DND-41 (cell line): ENCODE measurements at regions not wholly inside any gene's neighbourhood (a gene's known extent, or its start where the extent isn't known, plus 50 kb on each side); places are given as distances from the start of the nearest gene placed in this dataset.

ENCODE experiments used
- ATAC-seq: fragments of 200-7000 bp; cut with Tn5 transposase; 3 replicates; pipeline ENCODE4 v1.9.1; 2021; ENCODE audit warnings: low read depth; ENCODE audit not compliant: insufficient read depth
- DNase-seq: peaks from one replicate; pipeline ENCODE4 v3.0.0-alpha.2; 2020
- H2AFZ ChIP-seq: 2 replicates; pipeline ENCODE4 v1.6.0; 2012; ENCODE audit warnings: low read depth, low read length
- H3K27ac ChIP-seq: 2 replicates; pipeline ENCODE4 v1.5.1; 2012; ENCODE audit warnings: low read length, inconsistent platforms
- H3K27me3 ChIP-seq: fragments of 200-600 bp; sonication (generic); 2 replicates; pipeline ENCODE4 v1.6.0; 2012; ENCODE audit warnings: low read length, mild to moderate bottlenecking, inconsistent platforms; ENCODE audit not compliant: insufficient read depth, poor library complexity
- H3K36me3 ChIP-seq: 2 replicates; pipeline ENCODE4 v1.5.1; 2012; ENCODE audit warnings: low read length, inconsistent platforms; ENCODE audit not compliant: insufficient read depth
- H3K4me1 ChIP-seq: 2 replicates; pipeline ENCODE4 v1.5.1; 2012; ENCODE audit warnings: mild to moderate bottlenecking, low read length; ENCODE audit not compliant: insufficient read depth
- H3K4me2 ChIP-seq: 2 replicates; pipeline ENCODE4 v1.6.0; 2012; ENCODE audit warnings: mild to moderate bottlenecking, moderate library complexity, low read length, inconsistent platforms; ENCODE audit not compliant: insufficient read depth
- H3K4me3 ChIP-seq, 2 experiments: fragments of 200-600 bp in 1 of 2; shearing (Covaris generic) in 1 of 2; 2 replicates each; pipeline ENCODE4 v1.5.1; 2012 to 2016; ENCODE audit warnings: inconsistent platforms in 2 of 2, low read length in 2 of 2, mild to moderate bottlenecking in 2 of 2, low read depth in 1 of 2, moderate library complexity in 1 of 2
- H3K79me2 ChIP-seq: 2 replicates; pipeline ENCODE4 v1.6.0; 2012; ENCODE audit warnings: low read length, inconsistent platforms; ENCODE audit not compliant: insufficient read depth
- H3K9ac ChIP-seq: 2 replicates; pipeline ENCODE4 v1.6.0; 2012; ENCODE audit warnings: low read depth, mild to moderate bottlenecking, inconsistent platforms, low read length, moderate library complexity
- H3K9me3 ChIP-seq: 2 replicates; pipeline ENCODE4 v1.5.1; 2012; ENCODE audit warnings: low read length, moderate library complexity, mild to moderate bottlenecking, inconsistent platforms; ENCODE audit not compliant: insufficient read depth, severe bottlenecking
- H4K20me1 ChIP-seq: 2 replicates; pipeline ENCODE4 v1.6.0; 2012; ENCODE audit warnings: low read length; ENCODE audit not compliant: insufficient read depth
- EZH2 ChIP-seq: IDR thresholded peaks from 3 replicates; pipeline ENCODE4 v1.6.1; 2012; ENCODE audit warnings: borderline replicate concordance, low read depth, mild to moderate bottlenecking, moderate library complexity, low read length, inconsistent platforms; ENCODE audit not compliant: severe bottlenecking
- TF ChIP-seq, protein P1 (sequence below): IDR thresholded peaks from 2 replicates; pipeline ENCODE4 v1.5.1; 2012; ENCODE audit warnings: borderline replicate concordance, low read length, moderate library complexity, mild to moderate bottlenecking; ENCODE audit not compliant: poor library complexity, severe bottlenecking; ENCODE audit errors: extremely low read depth

DNA sequence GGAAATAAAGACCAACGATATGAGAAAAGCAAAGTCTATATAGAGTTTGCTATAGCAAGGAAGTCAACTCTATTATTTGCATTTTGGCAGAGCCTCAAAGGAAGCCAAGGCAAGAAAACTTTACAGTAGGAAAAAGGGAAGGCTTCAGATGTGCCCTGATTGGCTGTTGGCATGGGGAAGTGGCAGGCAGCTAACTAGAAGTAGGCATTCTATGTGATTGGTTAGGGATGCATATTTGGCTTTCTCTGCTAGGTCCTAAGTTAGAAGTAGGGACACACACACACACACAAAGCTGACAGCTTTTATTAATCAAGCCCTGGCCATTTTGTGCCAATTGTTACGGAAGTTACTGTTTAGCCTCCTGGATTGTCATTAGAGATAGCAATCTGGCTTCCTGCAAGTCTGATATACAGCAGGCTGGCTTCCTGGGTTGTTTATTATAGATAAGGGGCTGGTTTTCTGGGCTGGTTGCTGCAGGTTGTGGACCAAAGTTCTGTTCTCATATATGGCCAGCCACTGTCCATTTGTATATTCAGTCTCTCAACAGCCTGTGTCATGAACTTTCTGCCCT lies 308.1 kb upstream of the GRAMD2B start:
- Histone ChIP-seq H3K4me1 (peaks cover 3% of the 10 kb centered on the region; the same call in 1 of the 2 replicates), H3K79me2 (no peaks in the 10 kb centered on the region), H3K27ac (no peak overlapping the region), H2AFZ (no peak overlapping the region), H3K27me3 (no peaks in the 10 kb centered on the region), H3K4me2 (no peak overlapping the region), H3K4me3 (no peak overlapping the region), H3K36me3 (no peaks in the 10 kb centered on the region), H3K9me3 (peaks cover 12% of the 10 kb centered on the region), H4K20me1 (no peaks in the 10 kb centered on the region), H3K9ac (no peak overlapping the region)
- TF ChIP-seq, protein P1, sequence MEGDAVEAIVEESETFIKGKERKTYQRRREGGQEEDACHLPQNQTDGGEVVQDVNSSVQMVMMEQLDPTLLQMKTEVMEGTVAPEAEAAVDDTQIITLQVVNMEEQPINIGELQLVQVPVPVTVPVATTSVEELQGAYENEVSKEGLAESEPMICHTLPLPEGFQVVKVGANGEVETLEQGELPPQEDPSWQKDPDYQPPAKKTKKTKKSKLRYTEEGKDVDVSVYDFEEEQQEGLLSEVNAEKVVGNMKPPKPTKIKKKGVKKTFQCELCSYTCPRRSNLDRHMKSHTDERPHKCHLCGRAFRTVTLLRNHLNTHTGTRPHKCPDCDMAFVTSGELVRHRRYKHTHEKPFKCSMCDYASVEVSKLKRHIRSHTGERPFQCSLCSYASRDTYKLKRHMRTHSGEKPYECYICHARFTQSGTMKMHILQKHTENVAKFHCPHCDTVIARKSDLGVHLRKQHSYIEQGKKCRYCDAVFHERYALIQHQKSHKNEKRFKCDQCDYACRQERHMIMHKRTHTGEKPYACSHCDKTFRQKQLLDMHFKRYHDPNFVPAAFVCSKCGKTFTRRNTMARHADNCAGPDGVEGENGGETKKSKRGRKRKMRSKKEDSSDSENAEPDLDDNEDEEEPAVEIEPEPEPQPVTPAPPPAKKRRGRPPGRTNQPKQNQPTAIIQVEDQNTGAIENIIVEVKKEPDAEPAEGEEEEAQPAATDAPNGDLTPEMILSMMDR: no peak
- no peak for TF ChIP-seq EZH2
- ATAC-seq: no peak
- DNase-seq: no peak

DNA sequence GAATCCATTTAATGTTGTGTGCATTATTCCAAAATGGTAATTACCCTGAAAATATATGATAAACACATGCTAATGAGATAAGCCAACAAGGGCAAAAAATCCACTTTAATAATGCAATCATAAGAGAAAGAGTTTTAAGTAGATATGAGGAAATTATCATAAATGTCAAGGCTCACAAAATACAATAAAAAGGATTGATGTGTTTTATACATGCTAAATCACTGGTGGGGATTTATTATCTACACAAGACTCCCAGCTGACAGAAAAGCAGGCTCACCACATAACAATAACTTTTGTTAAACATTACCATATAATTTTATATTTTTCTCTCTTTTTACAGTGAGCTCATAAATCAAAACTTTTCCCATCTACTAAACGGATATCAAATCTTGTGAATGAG lies 306.2 kb upstream of the GRAMD2B start:
- no peaks in the 10 kb centered on the region for H4K20me1 ChIP-seq
- no peak overlapping the region for H3K4me2 ChIP-seq
- H3K36me3 ChIP-seq: no peaks in the 10 kb centered on the region
- ATAC-seq: no peak
- H2AFZ ChIP-seq: no peak overlapping the region
- H3K27me3 ChIP-seq: no peaks in the 10 kb centered on the region
- no peak overlapping the region for H3K27ac ChIP-seq
- no peak for TF ChIP-seq EZH2
- TF ChIP-seq, protein P1: no peak
- peaks cover 5% of the 10 kb centered on the region; the same call in 1 of the 2 replicates for H3K4me1 ChIP-seq
- no peak for DNase-seq
- no peak overlapping the region for H3K4me3 ChIP-seq
- no peak overlapping the region for H3K9ac ChIP-seq
- peaks cover 10% of the 10 kb centered on the region for H3K9me3 ChIP-seq
- H3K79me2 ChIP-seq: no peaks in the 10 kb centered on the region

DNA sequence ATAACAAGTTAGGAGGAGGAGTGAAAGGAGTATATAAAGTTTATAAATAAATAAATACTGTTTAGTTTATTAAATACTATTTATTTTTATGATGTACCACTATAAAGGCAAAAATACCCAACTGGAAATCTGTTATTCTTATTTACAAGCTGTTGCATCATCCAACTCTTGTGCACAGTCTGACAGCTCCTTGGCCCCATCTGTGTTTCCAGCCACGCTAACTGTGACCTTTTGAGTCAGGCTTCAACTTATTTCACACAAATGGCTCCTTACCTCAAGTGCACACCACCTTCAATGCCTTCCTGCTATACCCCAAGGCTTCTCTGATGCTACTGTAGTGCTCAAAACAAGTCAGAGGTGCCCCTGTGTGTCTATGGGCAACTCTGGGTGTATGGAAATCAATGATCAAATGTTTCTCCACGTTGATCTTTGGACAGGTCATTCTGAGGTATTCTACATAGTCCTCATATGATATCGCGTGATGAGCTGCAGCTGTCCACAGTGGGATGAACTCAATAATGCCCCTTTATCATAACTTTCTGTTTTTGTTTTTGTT lies 303.2 kb upstream of the GRAMD2B start:
- peak overlapping the region; percentile 9; the same call in 1 of the 2 replicates for H2AFZ ChIP-seq
- no peaks in the 10 kb centered on the region for H3K36me3 ChIP-seq
- TF ChIP-seq, protein P1: no peak
- no peak for TF ChIP-seq EZH2
- no peak overlapping the region for H3K4me2 ChIP-seq
- H4K20me1 ChIP-seq: no peaks in the 10 kb centered on the region
- no peaks in the 10 kb centered on the region for H3K9me3 ChIP-seq
- no peaks in the 10 kb centered on the region for H3K79me2 ChIP-seq
- peak; percentile 8 for DNase-seq
- H3K4me3 ChIP-seq: no peak overlapping the region
- H3K27ac ChIP-seq: no peak overlapping the region; the same call in 1 of the 2 replicates
- H3K4me1 ChIP-seq: peaks cover 26% of the 10 kb centered on the region
- 0 out of 3 replicates have a peak, but pooled peaks have one; percentile 40 for ATAC-seq
- no peak overlapping the region for H3K9ac ChIP-seq
- H3K27me3 ChIP-seq: no peaks in the 10 kb centered on the region
